Endodermal cell (in vitro differentiated cells): ENCODE measurements at regions not wholly inside any gene's neighbourhood (a gene's known extent, or its start where the extent isn't known, plus 50 kb on each side); places are given as distances from the start of the nearest gene placed in this dataset.

Experiments used
- DNase-seq: peaks from one replicate; pipeline ENCODE4 v3.0.0-alpha.2; 2017
- H3K27ac ChIP-seq: 2 replicates; pipeline ENCODE4 v1.5.1; 2013; ENCODE audit warnings: mild to moderate bottlenecking, low read depth, low read length, moderate library complexity
- H3K27me3 ChIP-seq: 2 replicates; pipeline ENCODE4 v1.6.1; 2013; ENCODE audit warnings: mild to moderate bottlenecking, low read length, moderate library complexity; ENCODE audit not compliant: insufficient read depth, control insufficient read depth, poor library complexity, severe bottlenecking
- H3K36me3 ChIP-seq: 2 replicates; pipeline ENCODE4 v1.7.0; 2013; ENCODE audit warnings: mild to moderate bottlenecking, low read length, moderate library complexity; ENCODE audit not compliant: control insufficient read depth, insufficient read depth
- H3K4me1 ChIP-seq: one replicate; pipeline ENCODE4 v1.7.0; 2013; ENCODE audit warnings: low read length; ENCODE audit not compliant: control insufficient read depth, insufficient read depth
- H3K4me3 ChIP-seq: 2 replicates; pipeline ENCODE4 v1.5.1; 2013; ENCODE audit warnings: mild to moderate bottlenecking, low read length, moderate library complexity
- H3K9ac ChIP-seq: 2 replicates; pipeline ENCODE4 v1.6.1; 2013; ENCODE audit warnings: mild to moderate bottlenecking, low read length, moderate library complexity; ENCODE audit not compliant: poor library complexity, severe bottlenecking; ENCODE audit errors: extremely low read depth
- H3K9me3 ChIP-seq: 2 replicates; pipeline ENCODE4 v1.6.1; 2013; ENCODE audit warnings: mild to moderate bottlenecking, low read length, moderate library complexity; ENCODE audit not compliant: control insufficient read depth
- H3K27ac Mint-ChIP-seq: 2 replicates; pipeline ENCODE4 v1.8.0; 2020; ENCODE audit warnings: mixed read lengths
- H3K27me3 Mint-ChIP-seq: 2 replicates; pipeline ENCODE4 v1.8.0; 2021; ENCODE audit warnings: mild to moderate bottlenecking, mixed read lengths; ENCODE audit not compliant: insufficient read depth
- H3K36me3 Mint-ChIP-seq: 2 replicates; pipeline ENCODE4 v1.8.0; 2020; ENCODE audit warnings: low read depth, mixed read lengths
- H3K4me1 Mint-ChIP-seq: 2 replicates; pipeline ENCODE4 v1.8.0; 2020; ENCODE audit warnings: mixed read lengths
- H3K4me3 Mint-ChIP-seq: 2 replicates; pipeline ENCODE4 v1.8.0; 2020; ENCODE audit warnings: mild to moderate bottlenecking, moderate library complexity, mixed read lengths
- H3K9me3 Mint-ChIP-seq: 2 replicates; pipeline ENCODE4 v1.8.0; 2020; ENCODE audit warnings: mild to moderate bottlenecking, mixed read lengths
- WGBS, 2 experiments: methylation state at CpG; one replicate each; pipeline versions ENCODE4 v1.1.5 to v1.1.7; 2013; ENCODE audit warnings: missing lambda C conversion rate in 2 of 2, mixed read lengths in 1 of 2; ENCODE audit not compliant: insufficient coverage in 1 of 2, insufficient read length in 1 of 2; 5-methylcytosine and 5-hydroxymethylcytosine counted together
- TF ChIP-seq, protein P1 (sequence below): fragments of 200-600 bp; sonication (generic); conservative IDR thresholded peaks from 2 replicates; pipeline ENCODE4 v1.5.0; 2021; ENCODE audit warnings: antibody characterized with exemption, mild to moderate bottlenecking

DNA sequence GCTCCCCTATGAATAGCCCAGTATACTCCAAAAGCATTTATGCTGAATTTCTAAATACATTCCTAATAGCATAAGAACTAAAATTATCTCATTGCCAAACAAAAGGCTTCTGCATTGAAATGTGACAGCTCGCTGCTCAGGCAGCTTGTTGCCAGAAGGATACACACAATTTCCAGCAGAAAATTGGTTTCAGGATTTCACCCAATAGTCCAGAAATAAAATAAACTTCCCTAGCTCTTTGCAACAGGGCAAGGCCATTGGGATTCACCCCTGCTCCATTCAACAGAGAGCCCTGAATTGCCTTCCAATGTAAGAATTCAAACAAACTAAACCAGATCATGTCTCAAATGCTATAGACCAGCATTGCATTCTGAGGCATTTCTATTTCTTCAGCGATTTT is 70.7 kb downstream of the RBM43 start:
- H3K4me3 ChIP-seq = no peak overlapping the region
- H3K27me3 ChIP-seq = no peaks in the 10 kb centered on the region
- H3K4me1 ChIP-seq = no peaks in the 10 kb centered on the region
- H3K9ac ChIP-seq = no peak overlapping the region
- no peaks in the 10 kb centered on the region for H3K36me3 Mint-ChIP-seq
- no peaks in the 10 kb centered on the region for H3K9me3 Mint-ChIP-seq
- TF ChIP-seq, protein P1, sequence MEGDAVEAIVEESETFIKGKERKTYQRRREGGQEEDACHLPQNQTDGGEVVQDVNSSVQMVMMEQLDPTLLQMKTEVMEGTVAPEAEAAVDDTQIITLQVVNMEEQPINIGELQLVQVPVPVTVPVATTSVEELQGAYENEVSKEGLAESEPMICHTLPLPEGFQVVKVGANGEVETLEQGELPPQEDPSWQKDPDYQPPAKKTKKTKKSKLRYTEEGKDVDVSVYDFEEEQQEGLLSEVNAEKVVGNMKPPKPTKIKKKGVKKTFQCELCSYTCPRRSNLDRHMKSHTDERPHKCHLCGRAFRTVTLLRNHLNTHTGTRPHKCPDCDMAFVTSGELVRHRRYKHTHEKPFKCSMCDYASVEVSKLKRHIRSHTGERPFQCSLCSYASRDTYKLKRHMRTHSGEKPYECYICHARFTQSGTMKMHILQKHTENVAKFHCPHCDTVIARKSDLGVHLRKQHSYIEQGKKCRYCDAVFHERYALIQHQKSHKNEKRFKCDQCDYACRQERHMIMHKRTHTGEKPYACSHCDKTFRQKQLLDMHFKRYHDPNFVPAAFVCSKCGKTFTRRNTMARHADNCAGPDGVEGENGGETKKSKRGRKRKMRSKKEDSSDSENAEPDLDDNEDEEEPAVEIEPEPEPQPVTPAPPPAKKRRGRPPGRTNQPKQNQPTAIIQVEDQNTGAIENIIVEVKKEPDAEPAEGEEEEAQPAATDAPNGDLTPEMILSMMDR = no peak
- no peak for DNase-seq
- H3K27ac ChIP-seq = no peak overlapping the region
- no peaks in the 10 kb centered on the region for H3K27me3 Mint-ChIP-seq
- no peaks in the 10 kb centered on the region for H3K36me3 ChIP-seq
- no peaks in the 10 kb centered on the region for H3K4me1 Mint-ChIP-seq
- WGBS, 2 experiments = 83 to 92% methylated on average over 2 of the region's 2 CpGs
- no peak overlapping the region for H3K27ac Mint-ChIP-seq
- no peaks in the 10 kb centered on the region for H3K9me3 ChIP-seq
- H3K4me3 Mint-ChIP-seq = no peak overlapping the region

GRCh38 chr2:151189125-151189524 is 72.5 kb downstream of the RBM43 start:
- H3K4me1 Mint-ChIP-seq = no peaks in the 10 kb centered on the region

GRCh38 chr2:151186011-151186410 is 75.7 kb downstream of the RBM43 start:
- no peaks in the 10 kb centered on the region for H3K27me3 Mint-ChIP-seq
- H3K9me3 Mint-ChIP-seq = no peaks in the 10 kb centered on the region
- H3K4me1 Mint-ChIP-seq = no peaks in the 10 kb centered on the region
- Histone ChIP-seq H3K36me3 (no peaks in the 10 kb centered on the region), H3K4me3 (no peak overlapping the region), H3K9me3 (no peaks in the 10 kb centered on the region), H3K4me1 (no peaks in the 10 kb centered on the region), H3K27ac (no peak overlapping the region), H3K9ac (no peak overlapping the region), H3K27me3 (no peaks in the 10 kb centered on the region)
- TF ChIP-seq, protein P1 = no peak
- 93 to 96% methylated on average over 15 of the region's 15 CpGs for WGBS, 2 experiments
- H3K36me3 Mint-ChIP-seq = no peaks in the 10 kb centered on the region
- H3K27ac Mint-ChIP-seq = no peak overlapping the region
- no peak overlapping the region for H3K4me3 Mint-ChIP-seq
- DNase-seq = no peak

More at GRCh38 chr2:151189125-151189524, 72.5 kb downstream of the RBM43 start:
- no peak overlapping the region for H3K27ac ChIP-seq
- Mint-ChIP-seq H3K4me3 (no peak overlapping the region), H3K9me3 (no peaks in the 10 kb centered on the region), H3K27ac (no peak overlapping the region), H3K36me3 (no peaks in the 10 kb centered on the region), H3K27me3 (no peaks in the 10 kb centered on the region)
- no peaks in the 10 kb centered on the region for H3K9me3 ChIP-seq
- TF ChIP-seq, protein P1 = no peak
- H3K9ac ChIP-seq = no peak overlapping the region
- H3K4me1 ChIP-seq = no peaks in the 10 kb centered on the region
- no peak overlapping the region for H3K4me3 ChIP-seq
- DNase-seq = no peak
- WGBS, 2 experiments = 79 to 80% methylated on average over 1 to 3 of the region's 3 CpGs
- H3K36me3 ChIP-seq = no peaks in the 10 kb centered on the region
- H3K27me3 ChIP-seq = no peaks in the 10 kb centered on the region
